ENCODE measurements at regions not wholly inside any gene's neighbourhood (a gene's known extent, or its start where the extent isn't known, plus 50 kb on each side); places are given as distances from the start of the nearest gene placed in this dataset.

DNA sequence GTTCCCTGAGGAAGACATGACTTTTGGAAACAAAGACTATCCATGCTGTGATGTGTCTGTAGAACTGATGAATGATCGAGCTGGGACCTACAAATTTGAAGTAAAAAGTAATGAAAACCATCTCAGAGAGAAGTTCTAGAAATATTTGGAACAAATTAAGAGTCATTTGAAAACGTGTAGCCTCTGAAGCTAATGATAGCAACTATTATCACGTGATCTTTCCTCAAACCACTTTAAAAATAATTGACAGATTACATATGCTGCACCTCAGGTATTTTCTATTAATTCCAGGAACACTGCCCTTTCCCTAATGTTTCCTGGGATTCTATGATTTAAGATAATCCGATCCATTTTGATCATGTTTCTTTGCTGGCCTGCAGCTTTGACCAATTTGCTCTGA, 990.3 kb downstream of the CDH8 start:
- no peak for DNase-seq (ENCODE audit: extremely low read depth, insufficient read length)
- Histone ChIP-seq H3K27me3 (replicated peaks; ENCODE audit: control insufficient read depth, insufficient read depth, low read length) (no peaks in the 10 kb centered on the region), H3K36me3 (ENCODE audit: control insufficient read depth, insufficient read depth, low read length) (no peaks in the 10 kb centered on the region), H3K4me3 (replicated peaks; ENCODE audit: low read depth, low read length) (no peak overlapping the region)
- TF ChIP-seq, protein P1, sequence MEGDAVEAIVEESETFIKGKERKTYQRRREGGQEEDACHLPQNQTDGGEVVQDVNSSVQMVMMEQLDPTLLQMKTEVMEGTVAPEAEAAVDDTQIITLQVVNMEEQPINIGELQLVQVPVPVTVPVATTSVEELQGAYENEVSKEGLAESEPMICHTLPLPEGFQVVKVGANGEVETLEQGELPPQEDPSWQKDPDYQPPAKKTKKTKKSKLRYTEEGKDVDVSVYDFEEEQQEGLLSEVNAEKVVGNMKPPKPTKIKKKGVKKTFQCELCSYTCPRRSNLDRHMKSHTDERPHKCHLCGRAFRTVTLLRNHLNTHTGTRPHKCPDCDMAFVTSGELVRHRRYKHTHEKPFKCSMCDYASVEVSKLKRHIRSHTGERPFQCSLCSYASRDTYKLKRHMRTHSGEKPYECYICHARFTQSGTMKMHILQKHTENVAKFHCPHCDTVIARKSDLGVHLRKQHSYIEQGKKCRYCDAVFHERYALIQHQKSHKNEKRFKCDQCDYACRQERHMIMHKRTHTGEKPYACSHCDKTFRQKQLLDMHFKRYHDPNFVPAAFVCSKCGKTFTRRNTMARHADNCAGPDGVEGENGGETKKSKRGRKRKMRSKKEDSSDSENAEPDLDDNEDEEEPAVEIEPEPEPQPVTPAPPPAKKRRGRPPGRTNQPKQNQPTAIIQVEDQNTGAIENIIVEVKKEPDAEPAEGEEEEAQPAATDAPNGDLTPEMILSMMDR (IDR thresholded peaks at IDR 0.05; ENCODE audit: insufficient read depth, low read length, poor library complexity, severe bottlenecking): no peak

DNA sequence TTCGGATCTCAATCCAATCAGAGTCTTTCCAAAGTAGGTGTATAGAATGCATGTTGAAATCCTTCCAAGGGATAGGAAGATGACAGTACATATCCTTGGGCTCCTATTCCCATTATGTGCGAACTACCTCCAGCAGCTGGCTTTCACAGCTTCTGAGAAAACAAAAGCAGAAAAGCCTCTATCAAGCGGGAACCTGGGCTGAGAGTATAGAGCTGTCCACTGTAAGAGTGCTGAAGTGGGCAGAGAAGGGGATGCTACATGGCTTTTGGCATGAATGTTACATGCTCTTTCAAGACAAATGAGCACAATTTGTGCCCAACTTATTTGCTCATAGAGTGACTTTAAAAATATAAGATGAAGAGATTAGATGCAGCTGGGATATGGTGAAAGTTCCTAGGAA, 993.5 kb downstream of the CDH8 start:
- no peaks in the 10 kb centered on the region for H3K27me3 ChIP-seq (replicated peaks; ENCODE audit: control insufficient read depth, insufficient read depth, low read length)
- TF ChIP-seq, protein P1 (IDR thresholded peaks at IDR 0.05; ENCODE audit: insufficient read depth, low read length, poor library complexity, severe bottlenecking): no peak
- DNase-seq (ENCODE audit: extremely low read depth, insufficient read length): no peak
- no peak overlapping the region for H3K4me3 ChIP-seq (replicated peaks; ENCODE audit: low read depth, low read length)
- H3K36me3 ChIP-seq (ENCODE audit: control insufficient read depth, insufficient read depth, low read length): no peaks in the 10 kb centered on the region

DNA sequence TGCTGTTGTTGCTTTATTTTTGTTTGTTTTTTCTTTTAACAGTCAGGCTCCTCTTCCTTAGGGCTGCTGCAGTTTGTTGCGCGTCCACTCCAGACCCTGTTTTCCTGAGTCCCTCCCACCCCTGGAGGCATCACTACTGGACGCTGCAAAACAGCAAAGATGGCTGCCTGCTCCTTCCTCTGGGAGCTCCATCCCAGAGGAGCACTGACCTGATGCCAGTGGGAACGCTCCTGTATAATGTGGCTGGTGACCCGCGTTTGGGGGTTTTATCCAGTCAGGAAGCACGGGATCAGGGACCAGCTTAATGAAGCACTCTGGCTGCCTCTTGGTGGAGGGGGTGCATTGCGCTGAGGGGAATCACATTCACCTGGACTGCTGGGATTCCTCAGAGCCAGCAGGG, 1005.6 kb downstream of the CDH8 start:
- DNase-seq (ENCODE audit: extremely low read depth, insufficient read length): no peak
- Histone ChIP-seq H3K36me3 (ENCODE audit: control insufficient read depth, insufficient read depth, low read length) (no peaks in the 10 kb centered on the region), H3K27me3 (replicated peaks; ENCODE audit: control insufficient read depth, insufficient read depth, low read length) (no peaks in the 10 kb centered on the region), H3K4me3 (replicated peaks; ENCODE audit: low read depth, low read length) (no peak overlapping the region)
- TF ChIP-seq, protein P1 (IDR thresholded peaks at IDR 0.05; ENCODE audit: insufficient read depth, low read length, poor library complexity, severe bottlenecking): no peak

DNA sequence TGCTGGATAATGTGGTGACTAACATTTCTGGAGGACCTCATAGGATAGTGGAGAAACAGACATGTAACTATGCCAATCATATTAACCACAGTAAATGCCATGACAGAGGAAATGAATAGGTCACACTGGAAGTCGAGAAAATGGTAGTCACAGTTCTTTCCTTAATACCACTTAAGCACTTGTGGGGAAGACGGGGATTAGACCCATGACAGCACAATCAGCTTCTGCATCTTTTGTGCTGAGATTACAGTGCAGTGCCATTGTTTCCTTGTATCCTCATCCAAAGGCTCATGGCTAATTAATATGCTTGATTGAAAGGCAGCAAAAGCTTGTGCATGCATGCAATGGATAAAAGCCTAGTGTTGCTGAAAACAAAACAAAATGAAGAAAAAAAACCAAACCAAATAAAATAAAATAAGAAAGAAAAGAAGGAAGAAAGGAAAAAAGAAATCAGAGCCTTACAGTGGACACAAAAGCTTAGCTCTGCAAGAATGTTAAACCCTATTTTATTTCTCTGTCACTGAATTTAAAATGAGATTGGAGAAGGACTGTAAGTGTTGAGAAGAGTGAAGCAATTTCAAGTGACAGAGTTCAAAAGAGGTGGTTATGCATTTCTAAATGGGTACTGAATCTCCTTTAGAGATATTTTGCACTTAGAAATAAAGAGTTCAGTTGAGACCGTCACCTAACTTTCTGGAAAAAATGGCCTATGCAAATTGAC, 1011.9 kb downstream of the CDH8 start:
- Histone ChIP-seq H3K36me3 (ENCODE audit: control insufficient read depth, insufficient read depth, low read length) (no peaks in the 10 kb centered on the region), H3K4me3 (replicated peaks; ENCODE audit: low read depth, low read length) (no peak overlapping the region), H3K27me3 (replicated peaks; ENCODE audit: control insufficient read depth, insufficient read depth, low read length) (no peaks in the 10 kb centered on the region)
- no peak for DNase-seq (ENCODE audit: extremely low read depth, insufficient read length)
- TF ChIP-seq, protein P1 (IDR thresholded peaks at IDR 0.05; ENCODE audit: insufficient read depth, low read length, poor library complexity, severe bottlenecking): no peak

DNA sequence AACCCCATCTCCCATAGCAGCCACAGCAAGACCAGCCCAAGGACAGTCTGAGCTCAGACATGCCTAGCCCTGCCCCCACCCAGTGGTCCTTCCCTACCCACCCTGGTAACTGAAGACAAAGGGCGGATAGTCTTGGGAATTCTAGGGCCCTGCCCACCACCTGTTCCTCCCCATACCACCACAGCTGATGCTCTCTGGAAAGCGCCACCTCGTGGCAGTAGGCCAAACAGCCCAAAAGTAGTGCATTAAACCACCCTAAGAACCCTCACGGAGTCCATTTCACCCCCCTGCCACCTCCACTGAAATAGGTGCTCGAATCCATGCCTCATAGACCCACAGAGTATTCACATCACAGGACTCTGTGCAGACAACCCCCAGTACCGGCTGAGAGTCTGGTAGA, 1021.4 kb downstream of the CDH8 start:
- Histone ChIP-seq H3K4me3 (replicated peaks; ENCODE audit: low read depth, low read length) (no peak overlapping the region), H3K27me3 (replicated peaks; ENCODE audit: control insufficient read depth, insufficient read depth, low read length) (no peaks in the 10 kb centered on the region), H3K36me3 (ENCODE audit: control insufficient read depth, insufficient read depth, low read length) (no peaks in the 10 kb centered on the region)
- TF ChIP-seq, protein P1 (IDR thresholded peaks at IDR 0.05; ENCODE audit: insufficient read depth, low read length, poor library complexity, severe bottlenecking): no peak
- no peak for DNase-seq (ENCODE audit: extremely low read depth, insufficient read length)

DNA sequence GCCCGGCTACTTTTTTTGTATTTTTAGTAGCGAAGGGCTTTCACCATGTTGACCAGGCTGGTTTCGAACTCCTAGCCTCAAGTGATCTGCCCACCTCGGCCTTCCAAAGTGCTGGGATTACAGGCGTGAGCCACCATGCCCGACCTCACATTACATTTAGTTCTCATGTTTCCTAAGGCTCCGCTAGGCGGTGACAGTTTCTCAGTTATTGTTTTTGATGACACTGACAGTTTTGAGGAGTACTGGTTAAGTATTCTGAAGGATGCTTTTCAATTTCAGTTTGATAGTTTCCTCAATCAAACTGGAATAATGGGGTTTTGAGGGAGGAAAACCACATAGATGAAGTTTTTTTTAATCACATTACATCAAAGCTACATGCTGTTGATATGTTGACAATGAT, 1028.5 kb downstream of the CDH8 start:
- Histone ChIP-seq H3K36me3 (ENCODE audit: control insufficient read depth, insufficient read depth, low read length) (no peaks in the 10 kb centered on the region), H3K4me3 (replicated peaks; ENCODE audit: low read depth, low read length) (no peak overlapping the region), H3K27me3 (replicated peaks; ENCODE audit: control insufficient read depth, insufficient read depth, low read length) (no peaks in the 10 kb centered on the region)
- TF ChIP-seq, protein P1 (IDR thresholded peaks at IDR 0.05; ENCODE audit: insufficient read depth, low read length, poor library complexity, severe bottlenecking): no peak
- no peak for DNase-seq (ENCODE audit: extremely low read depth, insufficient read length)

Measured in GM06990 (cell line).